Activated CD4-positive, CD25-positive, alpha-beta regulatory T cell (primary cell): ENCODE measurements at regions not wholly inside any gene's neighbourhood (a gene's known extent, or its start where the extent isn't known, plus 50 kb on each side); places are given as distances from the start of the nearest gene placed in this dataset.
"Not testable (repeated sequence)": the region's sequence is repeated elsewhere in the genome, so short reads cannot be mapped to it uniquely, and the experiment has no call there.

Experiments
- DNase-seq, 4 experiments: peaks; one replicate each; lab custom pipeline; 2025; lab: John Stamatoyannopoulos, UW

- no peak for DNase-seq
Measured at GRCh38 chr5:174555726-174556125, 168.7 kb upstream of the MSX2 start.

- DNase-seq = no peak
Measured at GRCh38 chr5:174556756-174557155, 167.6 kb upstream of the MSX2 start.

GRCh38 chr5:174558190-174558589 is 166.2 kb upstream of the MSX2 start:
- DNase-seq = no peak

- DNase-seq = no peak
Measured at GRCh38 chr5:174559141-174559540, 165.2 kb upstream of the MSX2 start.

GRCh38 chr5:174559566-174560090 is 164.8 kb upstream of the MSX2 start:
- DNase-seq = no peak

- DNase-seq = no peak
Measured at GRCh38 chr5:174560861-174561260, 163.5 kb upstream of the MSX2 start.

DNA sequence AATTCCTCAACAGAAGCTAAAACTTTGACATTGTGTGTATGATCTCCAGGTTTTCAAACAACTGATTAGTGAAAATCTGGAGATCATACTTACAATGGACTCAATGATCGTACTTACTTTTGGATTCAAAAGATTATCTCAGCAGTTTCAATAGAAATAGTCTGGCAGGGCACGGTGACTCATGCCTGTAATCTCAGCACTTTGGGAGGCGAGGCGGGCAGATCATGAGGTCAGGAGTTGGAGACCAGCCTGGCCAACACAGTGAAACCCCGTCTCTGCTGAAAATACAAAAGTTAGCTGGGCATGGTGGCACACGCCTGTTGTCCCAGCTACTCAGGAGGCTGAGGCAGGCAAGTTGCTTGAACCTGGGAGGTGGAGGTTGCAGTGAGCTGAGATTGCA is 161.3 kb upstream of the MSX2 start:
- not testable (repeated sequence) for DNase-seq

DNA sequence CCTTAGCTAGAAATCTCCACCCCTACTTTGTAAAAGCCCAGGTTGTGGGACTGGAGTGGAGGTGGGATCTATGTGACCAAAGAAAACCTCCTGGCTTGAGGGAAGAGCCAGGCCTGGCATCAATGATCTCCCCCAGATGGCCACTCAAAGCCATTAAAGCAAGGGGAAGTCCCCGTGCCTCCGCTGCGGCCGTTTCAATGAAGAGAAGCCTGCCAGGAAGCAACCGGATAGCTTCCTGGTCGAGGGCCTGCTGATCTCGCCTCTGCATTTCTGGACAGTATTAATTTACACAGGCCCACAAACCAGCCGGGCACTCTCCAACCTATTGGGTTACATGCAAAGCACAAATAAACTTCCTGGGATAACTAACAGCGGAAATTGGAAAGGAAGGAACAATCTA is 160.5 kb upstream of the MSX2 start:
- DNase-seq = no peak

DNA sequence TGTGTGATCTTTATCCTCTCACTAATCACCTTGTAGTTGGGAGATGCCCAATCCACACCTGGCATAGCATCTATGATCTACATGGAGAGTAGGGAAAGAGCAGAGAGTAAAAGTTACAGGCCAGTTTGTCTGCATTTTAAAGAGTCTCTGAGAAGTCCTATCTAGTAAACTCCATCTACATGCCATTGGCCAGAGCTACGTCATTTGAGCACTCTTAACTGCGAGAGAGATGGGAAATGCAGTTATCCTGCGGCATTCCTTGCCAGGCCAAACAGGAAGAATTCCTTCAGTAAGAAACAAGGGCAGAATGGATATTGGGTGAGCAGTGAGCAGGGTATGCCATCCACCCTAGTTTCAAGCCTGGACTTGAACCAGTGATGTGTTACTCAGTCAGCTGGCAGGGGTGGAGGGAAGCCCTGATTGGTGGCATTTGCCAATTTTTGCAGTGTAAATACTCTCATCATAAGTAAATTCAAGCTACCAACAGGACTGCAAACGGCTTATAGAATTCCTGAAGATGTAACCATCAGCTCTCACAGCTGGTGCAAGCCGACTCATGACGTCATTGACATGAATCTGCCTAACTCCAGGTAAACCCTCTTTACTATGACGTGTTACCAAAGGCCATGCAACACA is 156.8 kb upstream of the MSX2 start:
- DNase-seq = no peak

DNA sequence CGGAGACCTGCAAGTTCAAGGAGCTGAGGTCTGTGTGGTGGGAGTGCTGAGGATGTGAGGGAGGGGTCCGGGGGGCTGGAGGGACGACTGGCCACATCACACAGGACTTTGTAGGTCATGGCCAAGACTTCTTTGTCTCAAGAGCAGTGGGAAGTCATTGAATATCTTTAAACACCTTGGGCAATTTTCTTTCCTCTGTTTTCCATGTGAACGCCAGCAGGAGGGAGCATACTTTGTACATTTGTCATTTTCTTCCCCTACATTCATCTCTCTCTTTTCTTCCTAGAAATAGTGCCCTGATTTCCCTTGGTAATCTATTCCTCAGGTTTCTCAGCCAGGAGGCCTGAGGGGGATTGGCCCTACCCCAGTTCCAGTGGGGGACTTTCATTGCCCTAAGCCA is 153.7 kb upstream of the MSX2 start:
- DNase-seq = no peak

DNA sequence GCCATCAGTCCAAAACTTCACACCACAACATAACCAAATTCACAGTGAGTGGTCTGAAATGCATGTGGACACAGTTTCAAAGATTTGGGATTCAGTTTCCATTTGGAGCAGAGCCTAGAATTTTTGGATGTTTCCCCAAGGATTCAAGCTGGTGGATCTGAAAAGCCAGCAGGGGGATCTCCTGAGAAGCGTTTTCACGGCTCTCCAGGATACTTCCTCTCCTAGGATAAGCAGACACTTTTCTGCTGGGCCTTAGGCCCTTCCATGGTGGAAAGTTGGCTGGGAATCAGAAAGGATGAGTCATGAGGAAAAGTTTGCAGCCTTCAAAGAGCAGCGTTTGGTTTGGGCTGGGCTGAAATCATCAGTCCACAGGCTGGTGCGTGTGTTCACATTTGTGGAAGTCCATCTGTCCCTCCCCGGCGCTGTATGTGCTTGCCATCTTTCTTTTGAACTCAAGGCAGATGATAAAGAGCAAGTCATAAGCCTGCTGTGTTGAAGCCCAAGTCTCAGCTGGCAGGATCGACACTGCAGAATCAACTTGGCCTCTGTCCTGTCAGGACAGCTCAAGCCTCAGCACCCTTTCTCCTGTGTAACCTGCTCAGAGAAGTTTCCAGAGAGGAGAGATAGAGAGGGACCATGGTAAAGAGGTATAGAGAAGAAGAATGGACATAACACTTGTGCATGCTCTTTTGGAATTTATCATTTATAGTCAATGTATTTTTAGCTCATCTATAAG is 152.6 kb upstream of the MSX2 start:
- DNase-seq = no peak

GRCh38 chr5:174572591-174572990 is 151.8 kb upstream of the MSX2 start:
- no peak for DNase-seq

DNA sequence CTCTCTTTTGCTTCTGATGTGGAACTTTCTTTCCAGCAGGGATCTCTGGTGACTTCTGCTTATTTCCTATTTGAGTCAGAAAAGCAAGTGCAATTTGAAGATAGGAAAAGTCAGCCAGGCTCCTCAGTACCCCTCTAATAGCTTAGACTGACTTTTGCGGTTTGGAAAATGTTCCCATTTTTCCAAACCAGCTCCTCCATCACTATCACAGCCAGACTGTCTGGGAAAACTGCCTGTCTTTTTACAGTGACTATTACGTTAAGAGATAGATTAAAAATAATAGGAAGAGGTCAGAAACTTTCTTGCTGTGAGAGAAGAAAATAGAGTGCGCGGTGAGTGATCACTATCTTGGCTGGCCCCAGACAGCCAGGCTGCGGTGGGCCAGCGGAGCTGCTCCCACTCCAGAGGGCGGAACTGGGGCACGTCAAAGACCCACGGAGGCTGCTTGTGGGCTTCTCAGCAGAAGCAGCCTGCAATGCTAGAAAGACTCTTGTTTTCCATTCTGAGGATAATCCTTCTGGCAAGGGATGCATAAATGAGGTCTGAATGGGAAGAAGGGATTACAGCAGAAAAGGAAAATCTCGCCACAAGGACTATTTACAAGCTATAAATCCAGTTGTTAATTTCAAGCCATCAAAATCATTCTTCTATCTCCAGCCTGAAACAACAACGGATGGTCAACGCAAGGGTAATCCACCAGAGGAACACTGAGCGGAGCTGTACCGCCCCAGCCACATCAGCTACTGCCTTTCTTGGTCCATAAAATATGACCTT is 151.0 kb upstream of the MSX2 start:
- DNase-seq = no peak

- no peak for DNase-seq
Measured at GRCh38 chr5:174575043-174575442, 149.3 kb upstream of the MSX2 start.

GRCh38 chr5:174576042-174576441 is 148.3 kb upstream of the MSX2 start:
- DNase-seq = no peak

DNA sequence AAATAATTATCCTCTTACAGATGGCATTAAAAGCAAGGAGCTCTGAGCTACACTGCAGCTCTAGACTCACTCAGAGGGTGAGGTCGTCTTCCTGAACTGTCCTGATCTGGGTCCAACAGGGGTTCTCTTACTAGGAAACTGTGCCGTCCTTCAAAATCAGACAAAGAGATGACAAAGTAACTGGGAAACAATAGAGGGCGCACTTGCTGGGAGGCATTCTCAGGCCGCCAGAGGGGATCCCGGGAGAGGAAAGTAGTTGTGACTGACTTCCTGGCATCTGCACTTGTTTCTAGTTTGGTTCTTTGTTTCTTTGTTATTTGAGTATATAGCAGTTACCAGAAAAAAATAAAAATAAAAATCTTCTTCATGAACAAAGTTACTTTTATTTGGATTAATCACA is 142.9 kb upstream of the MSX2 start:
- no peak for DNase-seq

DNA sequence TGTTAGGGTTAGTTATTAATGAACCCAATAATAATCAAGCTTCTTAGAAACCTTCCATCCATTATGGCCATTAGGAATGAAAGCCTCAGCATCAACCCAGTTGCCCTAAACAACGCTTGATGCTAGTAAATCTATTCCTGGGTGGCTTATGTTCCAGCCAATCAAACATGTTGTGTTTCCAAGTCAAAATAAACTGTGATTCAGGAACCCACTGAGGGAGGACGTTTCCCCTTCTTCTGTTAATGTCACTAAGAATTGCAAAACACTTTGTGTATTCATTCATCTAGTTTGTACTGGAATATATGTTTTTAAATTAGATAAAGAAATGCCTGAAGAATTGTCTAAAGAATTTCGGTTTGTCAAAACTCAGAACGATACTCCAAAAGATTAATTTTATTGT is 142.5 kb upstream of the MSX2 start:
- no peak for DNase-seq

- no peak for DNase-seq
Measured at GRCh38 chr5:174583071-174583470, 141.3 kb upstream of the MSX2 start.

DNA sequence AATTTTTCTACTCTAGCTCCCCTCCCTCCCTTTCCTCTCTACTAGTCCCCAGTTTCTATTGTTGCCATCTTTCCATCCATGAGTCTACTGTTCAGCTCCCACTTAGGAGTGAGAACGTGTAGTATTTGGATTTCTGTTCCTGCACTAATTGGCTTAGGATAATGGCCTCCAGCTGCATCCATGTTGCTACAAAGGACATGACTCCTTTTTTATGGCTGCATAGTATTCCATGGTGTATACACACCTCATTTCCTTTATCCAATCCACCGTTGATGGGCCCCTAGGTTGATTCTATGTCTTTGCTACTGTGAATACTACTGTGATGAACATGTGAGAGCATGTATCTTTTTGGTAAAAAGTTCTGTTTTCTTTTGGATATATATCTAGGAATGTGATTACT is 138.9 kb upstream of the MSX2 start:
- DNase-seq = no peak

GRCh38 chr5:174586163-174586562 is 138.2 kb upstream of the MSX2 start:
- not testable (repeated sequence) for DNase-seq

GRCh38 chr5:174589011-174589410 is 135.4 kb upstream of the MSX2 start:
- DNase-seq = no peak

DNA sequence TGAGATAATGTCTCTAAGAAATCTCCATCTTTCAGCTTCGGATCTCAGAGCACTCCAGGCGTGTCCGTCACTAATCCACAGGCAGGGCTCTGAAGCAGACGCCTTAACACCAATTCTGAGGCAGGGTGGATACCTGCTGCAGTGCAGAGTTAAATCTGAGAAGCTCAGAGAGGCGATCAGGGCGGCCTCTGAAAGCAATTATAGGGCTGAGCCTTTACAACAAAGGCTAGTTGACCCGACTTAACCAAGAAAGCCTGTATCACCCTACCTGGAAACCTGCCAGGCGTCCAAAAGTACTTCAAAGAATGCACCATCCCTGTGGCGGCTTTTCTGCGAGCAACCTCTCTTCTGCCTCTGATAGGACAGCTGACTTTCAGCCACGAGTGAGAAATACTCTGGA is 134.8 kb upstream of the MSX2 start:
- DNase-seq = no peak

- no peak for DNase-seq
Measured at GRCh38 chr5:174590820-174591219, 133.6 kb upstream of the MSX2 start.
